ENCODE measurements at regions not wholly inside any gene's neighbourhood (a gene's known extent, or its start where the extent isn't known, plus 50 kb on each side); places are given as distances from the start of the nearest gene placed in this dataset.

DNA sequence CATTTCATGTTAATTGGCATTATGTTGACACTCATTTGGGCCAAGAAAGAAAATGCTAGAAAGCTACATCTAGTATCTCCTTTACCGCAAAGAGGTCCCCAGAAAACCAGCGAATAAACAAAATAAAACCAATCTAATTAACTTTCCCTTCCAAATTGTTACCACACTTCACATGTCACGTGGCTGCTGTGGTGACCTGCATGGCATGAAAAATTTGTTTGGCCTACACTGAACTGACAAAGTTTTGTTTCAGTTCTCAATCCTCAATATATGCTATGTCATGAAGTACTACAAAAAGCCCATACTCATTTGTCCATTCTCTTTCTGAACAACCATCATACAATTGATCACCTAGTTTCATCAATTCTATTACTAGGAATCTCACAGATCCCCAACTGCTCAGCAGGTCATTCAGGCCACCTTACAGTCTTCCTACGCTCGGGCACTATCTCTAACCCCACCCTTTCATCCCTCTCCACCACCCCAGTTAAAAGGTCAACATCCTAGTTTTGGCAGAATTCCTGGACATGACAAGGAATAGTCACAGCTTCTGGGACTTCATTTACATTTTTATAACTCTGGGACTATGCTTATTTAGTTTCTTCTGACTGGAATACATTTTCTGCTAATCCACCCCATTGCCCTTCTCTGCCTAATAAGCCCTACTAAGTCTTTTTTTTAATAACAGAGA, 480.4 kb downstream of the IGSF11 start:
- Histone ChIP-seq H3K4me1 (ENCODE audit: insufficient read depth) (no peaks in the 10 kb centered on the region), H4K20me1 (replicated peaks; ENCODE audit: insufficient read depth) (no peaks in the 10 kb centered on the region), H3K4me2 (no peak overlapping the region), H3K9me2 (ENCODE audit: insufficient read depth) (peaks cover 5% of the 10 kb centered on the region; the same call in 1 of the 2 replicates), H3K36me3 (ENCODE audit: insufficient read depth) (no peaks in the 10 kb centered on the region), H3K27me3 (ENCODE audit: insufficient read depth) (no peaks in the 10 kb centered on the region), H3K27ac (ENCODE audit: low read depth) (no peak overlapping the region), H3F3A (replicated peaks; ENCODE audit: low read depth) (no peaks in the 10 kb centered on the region), H3K79me2 (replicated peaks; ENCODE audit: insufficient read depth) (no peaks in the 10 kb centered on the region), H2AFZ (no peak overlapping the region), H3K4me3 (no peak overlapping the region)
- no peak overlapping the region for H3K4me3 Mint-ChIP-seq
- DNase-seq (ENCODE audit: low spot score) (no peak), ATAC-seq (no peak)
- no peaks in the 10 kb centered on the region for H3K9me3 Mint-ChIP-seq
- H3K27ac Mint-ChIP-seq = no peak overlapping the region; the same call in 1 of the 2 replicates
- TF ChIP-seq ZNF114 (CRISPR knock-in tag; IDR thresholded peaks at IDR 0.05) = no peak
- TF ChIP-seq JUNB (IDR thresholded peaks at IDR 0.05; ENCODE audit: unreplicated experiment) = no peak
- TF ChIP-seq, protein P1, sequence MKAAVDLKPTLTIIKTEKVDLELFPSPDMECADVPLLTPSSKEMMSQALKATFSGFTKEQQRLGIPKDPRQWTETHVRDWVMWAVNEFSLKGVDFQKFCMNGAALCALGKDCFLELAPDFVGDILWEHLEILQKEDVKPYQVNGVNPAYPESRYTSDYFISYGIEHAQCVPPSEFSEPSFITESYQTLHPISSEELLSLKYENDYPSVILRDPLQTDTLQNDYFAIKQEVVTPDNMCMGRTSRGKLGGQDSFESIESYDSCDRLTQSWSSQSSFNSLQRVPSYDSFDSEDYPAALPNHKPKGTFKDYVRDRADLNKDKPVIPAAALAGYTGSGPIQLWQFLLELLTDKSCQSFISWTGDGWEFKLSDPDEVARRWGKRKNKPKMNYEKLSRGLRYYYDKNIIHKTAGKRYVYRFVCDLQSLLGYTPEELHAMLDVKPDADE (IDR thresholded peaks at IDR 0.05) = no peak
- no peak for TF ChIP-seq CREB1 (CRISPR knock-in tag; IDR thresholded peaks at IDR 0.05; ENCODE audit: low read depth)
- no peak for TF ChIP-seq NANOG (IDR thresholded peaks at IDR 0.05; ENCODE audit: borderline replicate concordance)
- no peak for TF ChIP-seq EZH2phosphoT487 (IDR thresholded peaks at IDR 0.05; ENCODE audit: unreplicated experiment)
- TF ChIP-seq, protein P2, sequence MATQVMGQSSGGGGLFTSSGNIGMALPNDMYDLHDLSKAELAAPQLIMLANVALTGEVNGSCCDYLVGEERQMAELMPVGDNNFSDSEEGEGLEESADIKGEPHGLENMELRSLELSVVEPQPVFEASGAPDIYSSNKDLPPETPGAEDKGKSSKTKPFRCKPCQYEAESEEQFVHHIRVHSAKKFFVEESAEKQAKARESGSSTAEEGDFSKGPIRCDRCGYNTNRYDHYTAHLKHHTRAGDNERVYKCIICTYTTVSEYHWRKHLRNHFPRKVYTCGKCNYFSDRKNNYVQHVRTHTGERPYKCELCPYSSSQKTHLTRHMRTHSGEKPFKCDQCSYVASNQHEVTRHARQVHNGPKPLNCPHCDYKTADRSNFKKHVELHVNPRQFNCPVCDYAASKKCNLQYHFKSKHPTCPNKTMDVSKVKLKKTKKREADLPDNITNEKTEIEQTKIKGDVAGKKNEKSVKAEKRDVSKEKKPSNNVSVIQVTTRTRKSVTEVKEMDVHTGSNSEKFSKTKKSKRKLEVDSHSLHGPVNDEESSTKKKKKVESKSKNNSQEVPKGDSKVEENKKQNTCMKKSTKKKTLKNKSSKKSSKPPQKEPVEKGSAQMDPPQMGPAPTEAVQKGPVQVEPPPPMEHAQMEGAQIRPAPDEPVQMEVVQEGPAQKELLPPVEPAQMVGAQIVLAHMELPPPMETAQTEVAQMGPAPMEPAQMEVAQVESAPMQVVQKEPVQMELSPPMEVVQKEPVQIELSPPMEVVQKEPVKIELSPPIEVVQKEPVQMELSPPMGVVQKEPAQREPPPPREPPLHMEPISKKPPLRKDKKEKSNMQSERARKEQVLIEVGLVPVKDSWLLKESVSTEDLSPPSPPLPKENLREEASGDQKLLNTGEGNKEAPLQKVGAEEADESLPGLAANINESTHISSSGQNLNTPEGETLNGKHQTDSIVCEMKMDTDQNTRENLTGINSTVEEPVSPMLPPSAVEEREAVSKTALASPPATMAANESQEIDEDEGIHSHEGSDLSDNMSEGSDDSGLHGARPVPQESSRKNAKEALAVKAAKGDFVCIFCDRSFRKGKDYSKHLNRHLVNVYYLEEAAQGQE (IDR thresholded peaks at IDR 0.05; ENCODE audit: unreplicated experiment) = no peak
- TF ChIP-seq POLR2AphosphoS5 (IDR thresholded peaks at IDR 0.05; ENCODE audit: low read depth) = no peak
- TF ChIP-seq STAT1 (IDR thresholded peaks at IDR 0.05; ENCODE audit: unreplicated experiment) = no peak
- TF ChIP-seq EZH2 (IDR thresholded peaks at IDR 0.05; ENCODE audit: low read depth, unreplicated experiment) = no peak
- TF ChIP-seq, protein P3, sequence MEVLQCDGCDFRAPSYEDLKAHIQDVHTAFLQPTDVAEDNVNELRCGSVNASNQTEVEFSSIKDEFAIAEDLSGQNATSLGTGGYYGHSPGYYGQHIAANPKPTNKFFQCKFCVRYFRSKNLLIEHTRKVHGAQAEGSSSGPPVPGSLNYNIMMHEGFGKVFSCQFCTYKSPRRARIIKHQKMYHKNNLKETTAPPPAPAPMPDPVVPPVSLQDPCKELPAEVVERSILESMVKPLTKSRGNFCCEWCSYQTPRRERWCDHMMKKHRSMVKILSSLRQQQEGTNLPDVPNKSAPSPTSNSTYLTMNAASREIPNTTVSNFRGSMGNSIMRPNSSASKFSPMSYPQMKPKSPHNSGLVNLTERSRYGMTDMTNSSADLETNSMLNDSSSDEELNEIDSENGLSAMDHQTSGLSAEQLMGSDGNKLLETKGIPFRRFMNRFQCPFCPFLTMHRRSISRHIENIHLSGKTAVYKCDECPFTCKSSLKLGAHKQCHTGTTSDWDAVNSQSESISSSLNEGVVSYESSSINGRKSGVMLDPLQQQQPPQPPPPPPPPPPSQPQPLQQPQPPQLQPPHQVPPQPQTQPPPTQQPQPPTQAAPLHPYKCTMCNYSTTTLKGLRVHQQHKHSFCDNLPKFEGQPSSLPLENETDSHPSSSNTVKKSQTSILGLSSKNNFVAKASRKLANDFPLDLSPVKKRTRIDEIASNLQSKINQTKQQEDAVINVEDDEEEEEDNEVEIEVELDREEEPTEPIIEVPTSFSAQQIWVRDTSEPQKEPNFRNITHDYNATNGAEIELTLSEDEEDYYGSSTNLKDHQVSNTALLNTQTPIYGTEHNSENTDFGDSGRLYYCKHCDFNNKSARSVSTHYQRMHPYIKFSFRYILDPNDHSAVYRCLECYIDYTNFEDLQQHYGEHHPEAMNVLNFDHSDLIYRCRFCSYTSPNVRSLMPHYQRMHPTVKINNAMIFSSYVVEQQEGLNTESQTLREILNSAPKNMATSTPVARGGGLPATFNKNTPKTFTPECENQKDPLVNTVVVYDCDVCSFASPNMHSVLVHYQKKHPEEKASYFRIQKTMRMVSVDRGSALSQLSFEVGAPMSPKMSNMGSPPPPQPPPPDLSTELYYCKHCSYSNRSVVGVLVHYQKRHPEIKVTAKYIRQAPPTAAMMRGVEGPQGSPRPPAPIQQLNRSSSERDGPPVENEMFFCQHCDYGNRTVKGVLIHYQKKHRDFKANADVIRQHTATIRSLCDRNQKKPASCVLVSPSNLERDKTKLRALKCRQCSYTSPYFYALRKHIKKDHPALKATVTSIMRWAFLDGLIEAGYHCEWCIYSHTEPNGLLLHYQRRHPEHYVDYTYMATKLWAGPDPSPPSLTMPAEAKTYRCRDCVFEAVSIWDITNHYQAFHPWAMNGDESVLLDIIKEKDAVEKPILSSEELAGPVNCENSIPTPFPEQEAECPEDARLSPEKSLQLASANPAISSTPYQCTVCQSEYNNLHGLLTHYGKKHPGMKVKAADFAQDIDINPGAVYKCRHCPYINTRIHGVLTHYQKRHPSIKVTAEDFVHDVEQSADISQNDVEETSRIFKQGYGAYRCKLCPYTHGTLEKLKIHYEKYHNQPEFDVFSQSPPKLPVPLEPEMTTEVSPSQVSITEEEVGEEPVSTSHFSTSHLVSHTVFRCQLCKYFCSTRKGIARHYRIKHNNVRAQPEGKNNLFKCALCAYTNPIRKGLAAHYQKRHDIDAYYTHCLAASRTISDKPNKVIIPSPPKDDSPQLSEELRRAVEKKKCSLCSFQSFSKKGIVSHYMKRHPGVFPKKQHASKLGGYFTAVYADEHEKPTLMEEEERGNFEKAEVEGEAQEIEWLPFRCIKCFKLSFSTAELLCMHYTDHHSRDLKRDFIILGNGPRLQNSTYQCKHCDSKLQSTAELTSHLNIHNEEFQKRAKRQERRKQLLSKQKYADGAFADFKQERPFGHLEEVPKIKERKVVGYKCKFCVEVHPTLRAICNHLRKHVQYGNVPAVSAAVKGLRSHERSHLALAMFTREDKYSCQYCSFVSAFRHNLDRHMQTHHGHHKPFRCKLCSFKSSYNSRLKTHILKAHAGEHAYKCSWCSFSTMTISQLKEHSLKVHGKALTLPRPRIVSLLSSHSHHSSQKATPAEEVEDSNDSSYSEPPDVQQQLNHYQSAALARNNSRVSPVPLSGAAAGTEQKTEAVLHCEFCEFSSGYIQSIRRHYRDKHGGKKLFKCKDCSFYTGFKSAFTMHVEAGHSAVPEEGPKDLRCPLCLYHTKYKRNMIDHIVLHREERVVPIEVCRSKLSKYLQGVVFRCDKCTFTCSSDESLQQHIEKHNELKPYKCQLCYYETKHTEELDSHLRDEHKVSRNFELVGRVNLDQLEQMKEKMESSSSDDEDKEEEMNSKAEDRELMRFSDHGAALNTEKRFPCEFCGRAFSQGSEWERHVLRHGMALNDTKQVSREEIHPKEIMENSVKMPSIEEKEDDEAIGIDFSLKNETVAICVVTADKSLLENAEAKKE (CRISPR knock-in tag; IDR thresholded peaks at IDR 0.05) = no peak
- TF ChIP-seq ZNF331 (CRISPR knock-in tag; IDR thresholded peaks at IDR 0.05; ENCODE audit: low read depth) = no peak
- TF ChIP-seq CTCF (conservative IDR thresholded peaks at IDR 0.05; ENCODE audit: low read depth in 2 of 2) = no peak
- H3K27me3 Mint-ChIP-seq (ENCODE audit: insufficient read depth, low read depth, poor library complexity) = no peaks in the 10 kb centered on the region
- H3K4me1 Mint-ChIP-seq = no peaks in the 10 kb centered on the region
- no peaks in the 10 kb centered on the region for H3K36me3 Mint-ChIP-seq (ENCODE audit: low read depth)

Data from GM23338 (cell line).